Sigmoid colon (tissue), 6 donors: ENCODE measurements at regions not wholly inside any gene's neighbourhood (a gene's known extent, or its start where the extent isn't known, plus 50 kb on each side); places are given as distances from the start of the nearest gene placed in this dataset.

Source experiments
- DNase-seq: peaks from one replicate; pipeline ENCODE4 v3.0.0-alpha.2; 2019
- H3K27ac ChIP-seq, 4 donors: fragments of 200-600 bp; sonication (generic); one replicate each; pipeline ENCODE4 v1.5.1; 2016 to 2019; ENCODE audit warnings: mild to moderate bottlenecking in 1 of 4
- H3K27me3 ChIP-seq, 3 donors: fragments of 200-600 bp; sonication (generic); one replicate each; pipeline ENCODE4 v1.5.1; 2019; ENCODE audit warnings: mild to moderate bottlenecking in 1 of 3
- H3K36me3 ChIP-seq, 4 donors: fragments of 200-600 bp; sonication (generic); one replicate each; pipeline ENCODE4 v1.5.1; 2016 to 2019
- H3K4me1 ChIP-seq, 4 donors: fragments of 200-600 bp; sonication (generic); one replicate each; pipeline ENCODE4 v1.5.1; 2017 to 2019
- H3K4me3 ChIP-seq, 4 donors: fragments of 200-600 bp; sonication (generic); one replicate each; pipeline ENCODE4 v1.5.1; 2017 to 2019; ENCODE audit warnings: mild to moderate bottlenecking in 2 of 4, moderate library complexity in 1 of 4
- H3K9me3 ChIP-seq, 4 donors: fragments of 200-600 bp in 3 of 4; sonication (generic) in 3 of 4; one replicate each; pipeline versions ENCODE4 v1.5.1 to v1.6.1; 2013 to 2019
- CTCF ChIP-seq, 4 experiments: fragments of 450-650 bp in 3 of 4; fragments of 200-600 bp in 1 of 4; IDR thresholded peaks; one replicate each; pipeline ENCODE4 v1.5.1; 2016 to 2019; ENCODE audit warnings: antibody characterized with exemption in 4 of 4, mild to moderate bottlenecking in 3 of 4, moderate library complexity in 2 of 4
- EP300 ChIP-seq, 4 donors: sonication (generic); formaldehyde crosslinking; IDR thresholded peaks; one replicate each; pipeline ENCODE4 v1.6.1; 2017; ENCODE audit warnings: antibody characterized with exemption in 4 of 4
- POLR2A ChIP-seq, 2 donors: fragments of 450-650 bp; IDR thresholded peaks; one replicate each; pipeline ENCODE4 v1.6.1; 2016; ENCODE audit warnings: antibody characterized with exemption in 2 of 2, mild to moderate bottlenecking in 2 of 2, moderate library complexity in 2 of 2
- POLR2AphosphoS5 ChIP-seq, 4 donors: sonication (generic); formaldehyde crosslinking; IDR thresholded peaks; one replicate each; pipeline ENCODE4 v1.6.1; 2017; ENCODE audit warnings: antibody characterized with exemption in 4 of 4
- WGBS, 2 donors: extraction: QIAGEN DNeasy Blood & Tissue Kit; methylation state at CpG; one replicate each; pipeline ENCODE4 v1.1.7; 2013; 5-methylcytosine and 5-hydroxymethylcytosine counted together
- intact Hi-C: fragments of 100-400 bp; cut with DNase I; formaldehyde crosslinking; loops from one replicate; pipeline ENCODE4 v1.15.1; 2023
- donor health status: healthy with polysubstance abuse.
- donor health status: healthy.

DNA sequence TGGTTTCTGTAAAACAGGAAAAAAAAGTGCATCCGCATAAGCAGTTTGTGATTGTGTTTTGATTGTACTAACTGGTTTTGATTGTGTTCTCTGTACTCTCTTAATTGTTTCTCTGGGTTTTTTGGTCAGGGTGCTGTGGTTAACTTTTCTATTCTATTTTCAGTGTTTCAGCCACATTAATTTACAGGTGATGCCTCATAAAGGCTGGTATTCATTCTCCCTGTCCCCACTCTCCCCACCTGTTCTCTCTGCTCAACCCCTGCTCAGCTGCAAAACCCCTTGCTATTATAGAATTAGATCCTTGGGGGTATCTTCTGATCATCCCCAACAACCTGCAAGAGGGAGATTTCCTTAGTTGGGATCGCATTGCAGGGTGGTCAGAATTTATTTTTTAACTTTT is 285.4 kb upstream of the AZI2 start:
- H3K27ac ChIP-seq: no peak overlapping the region
- no peak for TF ChIP-seq POLR2AphosphoS5 (IDR thresholded peaks at IDR 0.05)
- TF ChIP-seq CTCF (IDR thresholded peaks at IDR 0.05): no peak
- TF ChIP-seq POLR2A (IDR thresholded peaks at IDR 0.05): no peak
- no peak for TF ChIP-seq EP300 (IDR thresholded peaks at IDR 0.05)
- intact Hi-C loops: no loop called here
- no peak for DNase-seq
- H3K27me3 ChIP-seq: no peaks in the 10 kb centered on the region
- H3K36me3 ChIP-seq: no peaks in the 10 kb centered on the region
- H3K4me1 ChIP-seq: no peaks in the 10 kb centered on the region
- H3K9me3 ChIP-seq: no peaks in the 10 kb centered on the region
- H3K4me3 ChIP-seq: no peak overlapping the region
- 83 to 87% methylated on average over 2 of the region's 2 CpGs for WGBS, 2 donors

DNA sequence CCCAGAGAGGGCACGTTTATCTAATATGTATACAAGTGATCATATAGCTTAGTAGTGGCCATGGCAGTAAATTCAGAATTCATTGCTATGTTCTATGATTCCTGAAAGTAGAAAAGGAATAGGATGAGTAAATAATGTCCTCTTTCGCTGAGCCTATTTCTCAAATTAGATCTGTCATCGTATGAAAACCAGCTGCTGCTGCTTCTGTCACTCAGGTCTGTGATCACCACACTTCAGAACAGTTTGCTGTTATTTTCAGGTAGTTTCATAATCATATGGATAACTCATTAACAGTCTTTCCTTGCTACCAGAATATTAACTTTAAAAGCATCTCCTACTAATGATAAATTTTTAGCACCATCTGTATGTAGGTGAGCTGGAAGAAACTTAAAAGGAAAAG is 289.1 kb upstream of the AZI2 start:
- intact Hi-C loops: no loop called here
- no peaks in the 10 kb centered on the region for H3K36me3 ChIP-seq
- H3K4me3 ChIP-seq: no peak overlapping the region
- no peaks in the 10 kb centered on the region for H3K9me3 ChIP-seq
- WGBS, 2 donors: 58 to 73% methylated on average over 3 of the region's 3 CpGs
- H3K27me3 ChIP-seq: no peaks in the 10 kb centered on the region
- H3K4me1 ChIP-seq: no peaks in the 10 kb centered on the region
- no peak for DNase-seq
- TF ChIP-seq POLR2A (IDR thresholded peaks at IDR 0.05) (no peak), POLR2AphosphoS5 (IDR thresholded peaks at IDR 0.05) (no peak), EP300 (IDR thresholded peaks at IDR 0.05) (no peak), CTCF (IDR thresholded peaks at IDR 0.05) (no peak)
- H3K27ac ChIP-seq: no peak overlapping the region

DNA sequence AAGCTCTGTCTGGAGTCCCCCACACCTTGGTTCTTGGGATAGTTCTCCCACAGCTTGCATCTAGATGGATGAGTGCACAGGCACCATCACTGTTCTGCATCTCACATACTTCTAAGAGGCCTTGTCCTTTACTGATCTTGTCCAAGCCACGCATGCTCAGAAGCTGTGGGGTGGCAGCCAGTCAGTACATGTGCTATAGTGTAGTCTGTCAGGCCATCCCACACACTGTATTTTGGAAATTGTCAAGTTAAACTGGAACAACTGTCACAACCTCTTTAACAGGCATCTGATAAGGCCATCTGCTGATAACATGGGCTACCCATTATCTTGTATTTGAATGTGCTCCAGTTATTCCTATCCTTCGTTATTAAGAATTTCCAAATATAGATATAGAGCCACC is 296.5 kb upstream of the AZI2 start:
- intact Hi-C loops: no loop called here
- WGBS, 2 donors: 68 to 88% methylated on average over 2 of the region's 2 CpGs
- no peak overlapping the region for H3K27ac ChIP-seq
- no peak overlapping the region for H3K4me3 ChIP-seq
- no peaks in the 10 kb centered on the region for H3K27me3 ChIP-seq
- no peaks in the 10 kb centered on the region for H3K36me3 ChIP-seq
- H3K4me1 ChIP-seq: no peaks in the 10 kb centered on the region
- no peak for DNase-seq
- H3K9me3 ChIP-seq: no peaks in the 10 kb centered on the region
- TF ChIP-seq POLR2AphosphoS5 (IDR thresholded peaks at IDR 0.05): no peak
- no peak for TF ChIP-seq POLR2A (IDR thresholded peaks at IDR 0.05)
- no peak for TF ChIP-seq EP300 (IDR thresholded peaks at IDR 0.05)

DNA sequence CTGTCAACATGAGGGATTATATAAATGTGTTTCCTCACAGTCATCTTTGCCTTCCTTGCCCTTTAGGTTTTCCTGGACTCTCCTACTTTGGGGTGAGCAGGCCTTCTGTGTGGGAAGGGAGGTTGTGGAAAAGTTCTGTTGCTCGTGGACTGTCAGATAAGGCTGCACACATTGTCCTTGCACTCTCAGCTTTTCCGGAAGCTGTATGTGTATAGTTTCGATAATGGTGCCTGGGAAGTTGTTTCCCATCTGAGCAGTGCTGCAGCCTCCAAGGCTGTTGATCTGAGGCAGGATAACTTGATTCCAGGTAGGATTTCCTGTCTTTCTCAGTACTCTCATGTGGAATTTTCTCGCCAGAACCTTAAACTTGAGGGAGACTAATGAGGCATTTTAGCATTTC is 297.8 kb upstream of the AZI2 start:
- Histone ChIP-seq H3K27ac (no peak overlapping the region), H3K9me3 (no peaks in the 10 kb centered on the region), H3K27me3 (no peaks in the 10 kb centered on the region), H3K4me3 (no peak overlapping the region), H3K4me1 (no peaks in the 10 kb centered on the region), H3K36me3 (no peaks in the 10 kb centered on the region)
- intact Hi-C loops: no loop called here
- 81% methylated on average over 4 of the region's 4 CpGs for WGBS, 2 donors
- no peak for DNase-seq
- TF ChIP-seq EP300 (IDR thresholded peaks at IDR 0.05) (no peak), POLR2A (IDR thresholded peaks at IDR 0.05) (no peak)

DNA sequence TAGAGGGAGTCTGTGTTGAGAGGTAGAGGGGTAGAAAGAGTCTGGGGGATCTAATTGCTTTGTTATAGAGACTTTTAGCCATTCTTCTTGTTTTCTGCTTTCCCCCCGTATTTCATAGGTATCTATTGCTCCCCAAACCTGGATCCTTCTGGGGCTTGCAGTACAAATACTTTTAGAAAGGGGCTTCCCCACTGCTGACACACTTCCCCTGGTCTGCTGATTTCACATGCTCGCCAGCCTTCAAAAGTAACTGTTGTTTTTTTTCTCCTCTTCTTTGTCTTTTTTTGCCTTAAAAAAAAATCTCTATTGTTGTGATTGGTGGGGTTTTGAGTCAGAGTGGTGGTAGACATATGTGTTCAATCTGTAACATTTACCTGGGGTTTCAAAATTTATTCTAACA is 300.6 kb upstream of the AZI2 start:
- no peaks in the 10 kb centered on the region for H3K4me1 ChIP-seq
- H3K27ac ChIP-seq: no peak overlapping the region
- H3K27me3 ChIP-seq: no peaks in the 10 kb centered on the region
- 87 to 89% methylated on average over 2 of the region's 2 CpGs for WGBS, 2 donors
- no peak for TF ChIP-seq POLR2A (IDR thresholded peaks at IDR 0.05)
- intact Hi-C loops: no loop called here
- H3K4me3 ChIP-seq: no peak overlapping the region
- no peaks in the 10 kb centered on the region for H3K9me3 ChIP-seq
- H3K36me3 ChIP-seq: no peaks in the 10 kb centered on the region
- DNase-seq: no peak

DNA sequence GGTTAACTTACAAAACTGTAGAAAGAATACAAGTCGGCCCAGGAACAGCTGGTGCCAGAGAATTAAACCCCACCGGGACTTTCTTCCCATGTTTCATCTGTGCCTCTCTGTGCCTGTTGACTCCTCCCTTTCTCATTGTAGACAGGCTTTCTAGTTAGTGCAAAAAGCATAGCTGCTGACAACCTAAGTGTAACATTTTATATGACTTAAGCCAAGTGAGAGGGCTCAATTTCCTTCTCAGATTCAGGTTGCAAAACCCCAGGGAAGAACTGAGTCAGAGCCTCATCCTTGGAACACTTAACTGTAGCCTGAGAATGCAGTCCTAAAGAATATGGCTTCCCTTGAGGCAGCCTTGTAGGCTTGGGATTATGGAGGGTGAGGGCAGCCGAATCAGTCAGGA is 302.5 kb upstream of the AZI2 start:
- TF ChIP-seq EP300 (IDR thresholded peaks at IDR 0.05) (no peak), CTCF (IDR thresholded peaks at IDR 0.05) (no peak)
- Histone ChIP-seq H3K27me3 (no peaks in the 10 kb centered on the region), H3K4me1 (no peaks in the 10 kb centered on the region), H3K9me3 (no peaks in the 10 kb centered on the region), H3K27ac (no peak overlapping the region), H3K4me3 (no peak overlapping the region), H3K36me3 (no peaks in the 10 kb centered on the region)
- intact Hi-C loops: no loop called here
- DNase-seq: no peak
- WGBS, 2 donors: 83 to 84% methylated on average over 3 of the region's 3 CpGs
